ENCODE measurements at regions not wholly inside any gene's neighbourhood (a gene's known extent, or its start where the extent isn't known, plus 50 kb on each side); places are given as distances from the start of the nearest gene placed in this dataset.

DNA sequence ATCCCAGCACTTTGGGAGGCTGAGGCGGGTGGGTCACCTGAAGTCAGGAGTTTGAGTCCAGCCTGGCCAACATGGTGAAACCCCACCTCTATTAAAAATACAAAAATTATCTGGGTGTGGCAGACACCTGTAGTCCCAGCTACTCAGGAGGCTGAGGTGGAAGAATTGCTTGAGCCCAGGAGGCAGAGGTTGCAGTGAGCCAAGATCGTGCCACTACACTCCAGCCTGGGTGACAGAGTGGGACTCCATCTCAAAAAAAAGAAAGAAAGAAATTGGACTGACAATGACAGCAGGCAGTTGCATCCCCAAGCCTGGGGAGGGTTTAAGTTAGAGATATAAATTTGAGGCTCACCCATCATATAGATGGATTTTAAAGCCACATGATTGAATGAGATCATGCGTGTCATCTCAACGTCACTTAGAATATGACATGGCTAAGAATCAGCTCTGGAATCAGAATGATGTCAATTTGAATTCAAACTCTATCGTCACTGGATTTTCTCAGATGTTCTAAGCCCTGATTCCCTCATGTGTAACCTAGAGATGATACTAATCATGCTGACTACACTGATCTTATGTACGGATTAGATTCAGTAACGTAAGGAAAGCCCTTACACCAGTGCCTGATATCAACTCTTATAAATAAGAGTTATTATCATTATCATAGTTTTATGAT lies 534.0 kb upstream of the JARID2 start:
- Histone ChIP-seq H3K9ac (ENCODE audit: low read length) (no peak overlapping the region), H3K36me3 (ENCODE audit: insufficient read depth, low read length) (no peaks in the 10 kb centered on the region), H3K79me2 (replicated peaks; ENCODE audit: insufficient read depth, low read length) (no peaks in the 10 kb centered on the region), H3K27me3 (ENCODE audit: insufficient read depth, low read depth, low read length) (no peaks in the 10 kb centered on the region), H3F3A (ENCODE audit: insufficient read depth, low read length, poor library complexity, severe bottlenecking) (no peaks in the 10 kb centered on the region), H2AFZ (ENCODE audit: low read depth, low read length) (no peak overlapping the region), H3K27ac (ENCODE audit: low read length) (no peak overlapping the region), H3K9me2 (ENCODE audit: insufficient read depth, low read length) (no peaks in the 10 kb centered on the region), H3K4me2 (ENCODE audit: low read length) (no peak overlapping the region), H3K4me3 (ENCODE audit: low read length) (no peak overlapping the region), H3K9me3 (ENCODE audit: low read length) (no peaks in the 10 kb centered on the region), H4K20me1 (ENCODE audit: insufficient read depth) (no peaks in the 10 kb centered on the region)
- TF ChIP-seq MXI1 (conservative IDR thresholded peaks at IDR 0.05; ENCODE audit: poor library complexity, severe bottlenecking) = no peak
- no peak for TF ChIP-seq EZH2 (IDR thresholded peaks at IDR 0.05; ENCODE audit: borderline replicate concordance, insufficient read depth, low read length, poor library complexity, severe bottlenecking)
- TF ChIP-seq SMC3 (conservative IDR thresholded peaks at IDR 0.05; ENCODE audit: poor library complexity) = no peak
- no peak for TF ChIP-seq TAF1 (IDR thresholded peaks at IDR 0.05; ENCODE audit: low read depth)
- TF ChIP-seq POLR2AphosphoS5 (IDR thresholded peaks at IDR 0.05) = no peak
- TF ChIP-seq CTCF (IDR thresholded peaks at IDR 0.05; ENCODE audit: poor library complexity, severe bottlenecking) = no peak
- no peak for TF ChIP-seq EP300 (conservative IDR thresholded peaks at IDR 0.05; ENCODE audit: poor library complexity, severe bottlenecking)
- TF ChIP-seq REST (IDR thresholded peaks at IDR 0.05; ENCODE audit: borderline replicate concordance) = no peak
- no peak for TF ChIP-seq RAD21 (conservative IDR thresholded peaks at IDR 0.05)

GRCh38 chr6:14713008-14713960 lies 532.6 kb upstream of the JARID2 start:
- no peaks in the 10 kb centered on the region for H3K9me2 ChIP-seq (ENCODE audit: insufficient read depth, low read length)
- H4K20me1 ChIP-seq (ENCODE audit: insufficient read depth) = no peaks in the 10 kb centered on the region
- no peaks in the 10 kb centered on the region for H3F3A ChIP-seq (ENCODE audit: insufficient read depth, low read length, poor library complexity, severe bottlenecking)
- H3K36me3 ChIP-seq (ENCODE audit: insufficient read depth, low read length) = no peaks in the 10 kb centered on the region
- TF ChIP-seq REST (IDR thresholded peaks at IDR 0.05; ENCODE audit: borderline replicate concordance) = no peak
- TF ChIP-seq MXI1 (conservative IDR thresholded peaks at IDR 0.05; ENCODE audit: poor library complexity, severe bottlenecking) = no peak
- no peak for TF ChIP-seq POLR2AphosphoS5 (IDR thresholded peaks at IDR 0.05)
- TF ChIP-seq EP300 (conservative IDR thresholded peaks at IDR 0.05; ENCODE audit: poor library complexity, severe bottlenecking) = no peak
- TF ChIP-seq CTCF (IDR thresholded peaks at IDR 0.05; ENCODE audit: poor library complexity, severe bottlenecking) = no peak
- no peak for TF ChIP-seq RAD21 (conservative IDR thresholded peaks at IDR 0.05)
- TF ChIP-seq TAF1 (IDR thresholded peaks at IDR 0.05; ENCODE audit: low read depth) = no peak
- no peak for TF ChIP-seq EZH2 (IDR thresholded peaks at IDR 0.05; ENCODE audit: borderline replicate concordance, insufficient read depth, low read length, poor library complexity, severe bottlenecking)
- TF ChIP-seq SMC3 (conservative IDR thresholded peaks at IDR 0.05; ENCODE audit: poor library complexity) = no peak
- H3K4me3 ChIP-seq (ENCODE audit: low read length) = no peak overlapping the region
- H2AFZ ChIP-seq (ENCODE audit: low read depth, low read length) = no peak overlapping the region
- no peaks in the 10 kb centered on the region for H3K79me2 ChIP-seq (replicated peaks; ENCODE audit: insufficient read depth, low read length)
- H3K4me2 ChIP-seq (ENCODE audit: low read length) = no peak overlapping the region
- H3K27ac ChIP-seq (ENCODE audit: low read length) = no peak overlapping the region
- H3K9ac ChIP-seq (ENCODE audit: low read length) = no peak overlapping the region
- H3K9me3 ChIP-seq (ENCODE audit: low read length) = no peaks in the 10 kb centered on the region
- no peaks in the 10 kb centered on the region for H3K27me3 ChIP-seq (ENCODE audit: insufficient read depth, low read depth, low read length)
